Duodenal mucosa (tissue), 2 donors: ENCODE measurements at regions not wholly inside any gene's neighbourhood (a gene's known extent, or its start where the extent isn't known, plus 50 kb on each side); places are given as distances from the start of the nearest gene placed in this dataset.

ENCODE experiments used
- H3K27ac ChIP-seq: one replicate; pipeline ENCODE4 v1.7.0; 2013; ENCODE audit warnings: low read depth, low read length
- H3K27me3 ChIP-seq, 2 donors: one replicate each; pipeline ENCODE4 v1.7.0; 2013; ENCODE audit warnings: low read length in 2 of 2, control low read depth in 1 of 2; ENCODE audit not compliant: insufficient read depth in 2 of 2, control insufficient read depth in 1 of 2
- H3K36me3 ChIP-seq, 2 donors: one replicate each; pipeline ENCODE4 v1.7.0; 2013; ENCODE audit warnings: low read length in 2 of 2, control low read depth in 1 of 2; ENCODE audit not compliant: insufficient read depth in 2 of 2, control insufficient read depth in 1 of 2
- H3K4me1 ChIP-seq, 2 donors: one replicate each; pipeline ENCODE4 v1.7.0; 2013; ENCODE audit warnings: low read length in 2 of 2, control low read depth in 1 of 2; ENCODE audit not compliant: insufficient read depth in 2 of 2, control insufficient read depth in 1 of 2
- H3K4me3 ChIP-seq, 2 donors: one replicate each; pipeline ENCODE4 v1.7.0; 2013; ENCODE audit warnings: low read length in 2 of 2, low read depth in 1 of 2
- H3K9ac ChIP-seq, 2 donors: one replicate each; pipeline ENCODE4 v1.7.0; 2013; ENCODE audit warnings: low read length in 2 of 2, low read depth in 1 of 2
- H3K9me3 ChIP-seq, 2 donors: one replicate each; pipeline ENCODE4 v1.7.0; 2013; ENCODE audit warnings: low read length in 2 of 2, control low read depth in 1 of 2; ENCODE audit not compliant: control insufficient read depth in 1 of 2

DNA sequence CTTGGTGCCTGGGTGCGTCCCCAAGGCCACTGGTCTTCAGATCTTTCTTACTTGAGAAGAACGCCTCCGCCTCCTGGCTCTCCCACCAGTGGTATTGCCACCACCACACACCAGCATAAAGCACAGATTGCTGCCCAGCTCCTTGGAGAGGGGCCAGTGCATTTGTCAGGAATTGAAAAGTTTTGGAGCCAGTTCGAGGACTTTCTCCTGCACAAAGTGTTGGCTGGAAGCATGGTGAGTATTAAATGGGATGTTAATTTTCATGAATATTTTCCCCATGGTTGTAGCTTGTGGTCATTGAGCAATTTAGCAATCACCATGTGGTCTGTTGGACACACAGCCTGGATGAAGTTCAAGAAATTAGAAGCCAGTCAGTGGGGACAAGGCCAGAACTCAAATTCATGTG lies 684.6 kb upstream of the FANCL start:
- H3K9ac ChIP-seq = no peak overlapping the region
- H3K27ac ChIP-seq = no peak overlapping the region
- no peaks in the 10 kb centered on the region for H3K4me1 ChIP-seq
- no peak overlapping the region for H3K4me3 ChIP-seq
- no peaks in the 10 kb centered on the region for H3K27me3 ChIP-seq
- no peaks in the 10 kb centered on the region for H3K9me3 ChIP-seq
- H3K36me3 ChIP-seq = no peaks in the 10 kb centered on the region

DNA sequence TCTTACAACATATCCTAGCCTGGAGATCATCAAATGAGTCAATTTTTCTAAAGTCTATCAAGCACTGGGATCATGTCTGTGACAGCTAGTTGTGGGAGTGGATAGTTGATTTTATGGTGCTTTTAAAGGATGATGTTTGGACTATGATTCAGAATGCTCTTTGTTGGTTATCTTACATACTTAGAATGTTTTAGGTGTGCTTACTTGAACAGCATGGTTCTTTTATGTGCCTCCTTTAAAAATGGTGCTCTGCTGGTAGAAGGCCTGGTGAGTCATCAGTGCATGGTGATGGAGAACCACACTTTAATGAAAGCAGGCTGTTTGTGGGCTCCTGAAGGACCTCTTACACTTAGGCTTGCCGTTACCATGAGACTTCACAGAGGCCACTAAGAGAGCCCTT lies 682.7 kb upstream of the FANCL start:
- Histone ChIP-seq H3K36me3 (no peaks in the 10 kb centered on the region), H3K9ac (no peak overlapping the region), H3K27me3 (no peaks in the 10 kb centered on the region), H3K27ac (no peak overlapping the region), H3K9me3 (no peaks in the 10 kb centered on the region), H3K4me3 (no peak overlapping the region), H3K4me1 (no peaks in the 10 kb centered on the region)

DNA sequence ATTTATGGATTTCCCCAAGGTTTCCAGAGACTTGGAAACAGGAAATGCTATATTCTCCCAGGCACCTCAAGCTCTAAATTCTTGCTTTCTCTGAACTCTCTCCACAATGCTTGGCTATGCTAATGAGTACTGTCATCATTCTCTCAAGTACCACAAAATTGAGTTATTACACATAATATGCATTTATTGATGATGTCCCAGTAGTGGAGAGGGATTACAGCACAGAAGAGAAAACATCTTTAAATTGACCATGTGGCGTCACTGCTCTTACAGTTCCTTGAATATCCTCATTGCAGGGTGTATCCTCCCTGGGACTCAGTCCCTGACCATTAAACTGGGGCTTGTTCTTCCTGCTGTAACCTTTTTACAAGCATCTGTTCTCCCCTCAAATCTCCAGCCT lies 681.1 kb upstream of the FANCL start:
- Histone ChIP-seq H3K27me3 (no peaks in the 10 kb centered on the region), H3K27ac (no peak overlapping the region), H3K9me3 (no peaks in the 10 kb centered on the region), H3K9ac (no peak overlapping the region), H3K4me3 (no peak overlapping the region), H3K4me1 (no peaks in the 10 kb centered on the region), H3K36me3 (no peaks in the 10 kb centered on the region)

DNA sequence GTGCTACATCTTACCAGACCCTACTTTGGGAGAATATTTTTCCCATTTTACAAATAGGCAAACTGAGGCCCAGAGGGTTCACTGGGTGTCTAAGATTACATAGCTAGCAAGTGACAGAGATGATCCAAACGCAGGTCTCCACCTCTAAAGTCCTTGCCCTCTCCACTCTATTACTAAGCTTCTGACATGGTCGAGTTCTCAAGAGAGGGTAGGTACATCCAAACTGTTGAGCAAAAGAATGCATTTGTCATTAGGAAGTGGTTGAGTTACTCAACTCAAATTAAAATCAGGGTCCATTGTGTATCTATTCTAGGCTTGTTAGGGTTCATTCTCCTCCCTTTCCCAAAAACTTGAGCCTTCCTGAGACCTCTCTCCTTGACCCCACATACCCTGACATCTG lies 680.6 kb upstream of the FANCL start:
- Histone ChIP-seq H3K4me3 (no peak overlapping the region), H3K36me3 (no peaks in the 10 kb centered on the region), H3K27me3 (no peaks in the 10 kb centered on the region), H3K27ac (no peak overlapping the region), H3K9me3 (no peaks in the 10 kb centered on the region), H3K4me1 (no peaks in the 10 kb centered on the region), H3K9ac (no peak overlapping the region)

DNA sequence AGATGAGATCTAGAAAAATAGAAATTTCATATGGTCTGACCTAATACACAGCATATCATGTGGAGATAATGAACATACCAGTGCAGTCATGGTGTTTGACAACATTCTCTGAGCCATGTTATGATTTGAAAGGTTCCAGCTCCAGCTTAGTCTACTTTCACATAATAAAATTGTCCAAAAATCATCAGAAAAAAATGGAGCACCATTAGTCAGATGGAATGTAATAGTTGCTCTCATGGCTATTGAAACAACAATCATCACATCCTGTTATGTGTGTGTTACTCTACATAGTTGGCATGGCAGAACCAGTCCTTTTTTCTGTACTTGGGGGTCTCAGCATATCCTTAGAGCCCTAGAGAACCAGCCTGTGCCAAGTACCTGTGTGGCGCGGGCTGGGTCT lies 678.9 kb upstream of the FANCL start:
- Histone ChIP-seq H3K36me3 (no peaks in the 10 kb centered on the region), H3K27me3 (no peaks in the 10 kb centered on the region), H3K27ac (no peak overlapping the region), H3K4me3 (no peak overlapping the region), H3K4me1 (no peaks in the 10 kb centered on the region), H3K9ac (no peak overlapping the region), H3K9me3 (no peaks in the 10 kb centered on the region)

DNA sequence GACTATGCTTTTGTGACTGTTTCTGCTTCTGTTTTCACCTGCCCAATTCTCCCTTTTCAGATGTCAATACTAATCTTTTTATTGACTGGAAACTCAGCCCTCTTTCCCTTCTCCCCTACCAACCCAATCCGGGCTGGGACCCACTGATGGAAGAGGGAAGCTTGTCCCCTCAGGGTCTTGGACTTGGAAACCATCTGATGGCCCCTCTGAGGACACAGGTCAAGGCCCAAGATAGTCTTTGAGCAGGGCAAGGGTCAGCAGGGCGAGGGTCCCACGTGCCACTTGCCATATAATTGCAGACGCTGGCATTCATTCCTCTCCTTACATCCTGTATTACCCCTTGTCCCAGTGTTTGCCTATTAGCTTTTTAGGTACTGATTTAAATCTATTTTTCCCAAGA lies 678.2 kb upstream of the FANCL start:
- H3K4me1 ChIP-seq = no peaks in the 10 kb centered on the region
- H3K27ac ChIP-seq = no peak overlapping the region
- H3K27me3 ChIP-seq = no peaks in the 10 kb centered on the region
- no peaks in the 10 kb centered on the region for H3K36me3 ChIP-seq
- H3K9ac ChIP-seq = no peak overlapping the region
- H3K4me3 ChIP-seq = no peak overlapping the region
- no peaks in the 10 kb centered on the region for H3K9me3 ChIP-seq

DNA sequence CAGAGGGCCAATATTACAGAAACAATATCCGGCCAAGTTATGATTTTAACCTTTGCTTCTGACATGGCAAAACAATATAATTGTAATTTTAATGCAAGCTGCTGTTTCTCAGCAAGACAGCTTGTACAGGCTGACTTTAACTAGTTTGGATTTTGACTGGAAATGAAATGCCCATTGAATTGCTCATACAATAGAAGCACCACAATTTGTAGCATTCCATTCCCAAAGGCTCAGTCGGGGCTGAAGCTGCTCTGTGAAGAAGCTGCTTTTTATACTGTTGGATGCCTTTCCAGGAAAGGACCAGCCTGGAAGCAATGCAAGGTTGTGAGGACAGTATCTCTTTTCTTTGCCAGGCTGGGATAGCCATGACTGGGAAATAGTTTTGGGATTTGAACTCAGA lies 677.0 kb upstream of the FANCL start:
- no peaks in the 10 kb centered on the region for H3K4me1 ChIP-seq
- no peaks in the 10 kb centered on the region for H3K27me3 ChIP-seq
- no peak overlapping the region for H3K27ac ChIP-seq
- H3K4me3 ChIP-seq = no peak overlapping the region
- H3K36me3 ChIP-seq = no peaks in the 10 kb centered on the region
- H3K9ac ChIP-seq = no peak overlapping the region
- no peaks in the 10 kb centered on the region for H3K9me3 ChIP-seq

DNA sequence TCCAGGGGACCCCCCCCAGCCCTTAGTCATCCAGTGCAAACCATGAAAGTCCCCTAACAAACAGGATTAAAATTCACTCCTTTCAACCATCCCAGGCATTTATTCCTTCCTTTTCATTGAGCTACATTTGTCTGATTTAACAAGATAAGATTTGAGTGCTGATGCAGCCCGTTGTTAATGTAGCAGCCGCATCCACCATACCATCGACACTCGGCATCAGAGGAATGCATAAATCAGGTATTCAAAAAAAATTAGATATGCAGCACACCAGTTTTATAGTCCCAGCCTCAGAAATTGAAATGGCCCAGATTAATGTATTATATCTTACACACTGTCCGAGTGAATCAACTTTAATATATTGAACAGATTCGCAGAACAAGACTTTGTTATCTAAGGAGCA lies 676.5 kb upstream of the FANCL start:
- Histone ChIP-seq H3K9ac (no peak overlapping the region), H3K27ac (no peak overlapping the region), H3K4me3 (no peak overlapping the region), H3K27me3 (no peaks in the 10 kb centered on the region), H3K9me3 (no peaks in the 10 kb centered on the region), H3K4me1 (no peaks in the 10 kb centered on the region), H3K36me3 (no peaks in the 10 kb centered on the region)

DNA sequence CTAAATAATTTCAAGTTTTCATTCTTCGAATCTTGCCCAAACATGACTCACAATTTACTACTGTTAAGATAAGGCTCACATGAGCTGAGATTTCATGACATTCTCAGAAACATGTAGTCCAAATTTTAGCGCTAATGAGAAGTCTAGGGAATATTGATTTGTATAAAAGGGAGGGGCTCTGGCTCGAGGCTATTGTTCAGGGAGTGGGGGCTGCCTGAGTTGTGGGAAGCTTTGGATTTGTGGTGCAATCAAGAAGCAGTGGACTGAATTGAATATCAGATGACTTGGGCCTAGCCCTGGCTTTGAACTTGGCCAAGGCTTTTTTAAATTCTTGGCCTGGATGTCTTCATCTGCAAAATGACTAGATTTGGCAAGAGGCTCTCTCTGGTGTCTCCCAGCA lies 674.9 kb upstream of the FANCL start:
- no peak overlapping the region for H3K27ac ChIP-seq
- no peaks in the 10 kb centered on the region for H3K4me1 ChIP-seq
- H3K4me3 ChIP-seq = no peak overlapping the region
- no peaks in the 10 kb centered on the region for H3K27me3 ChIP-seq
- H3K9ac ChIP-seq = no peak overlapping the region
- H3K9me3 ChIP-seq = no peaks in the 10 kb centered on the region
- H3K36me3 ChIP-seq = no peaks in the 10 kb centered on the region

DNA sequence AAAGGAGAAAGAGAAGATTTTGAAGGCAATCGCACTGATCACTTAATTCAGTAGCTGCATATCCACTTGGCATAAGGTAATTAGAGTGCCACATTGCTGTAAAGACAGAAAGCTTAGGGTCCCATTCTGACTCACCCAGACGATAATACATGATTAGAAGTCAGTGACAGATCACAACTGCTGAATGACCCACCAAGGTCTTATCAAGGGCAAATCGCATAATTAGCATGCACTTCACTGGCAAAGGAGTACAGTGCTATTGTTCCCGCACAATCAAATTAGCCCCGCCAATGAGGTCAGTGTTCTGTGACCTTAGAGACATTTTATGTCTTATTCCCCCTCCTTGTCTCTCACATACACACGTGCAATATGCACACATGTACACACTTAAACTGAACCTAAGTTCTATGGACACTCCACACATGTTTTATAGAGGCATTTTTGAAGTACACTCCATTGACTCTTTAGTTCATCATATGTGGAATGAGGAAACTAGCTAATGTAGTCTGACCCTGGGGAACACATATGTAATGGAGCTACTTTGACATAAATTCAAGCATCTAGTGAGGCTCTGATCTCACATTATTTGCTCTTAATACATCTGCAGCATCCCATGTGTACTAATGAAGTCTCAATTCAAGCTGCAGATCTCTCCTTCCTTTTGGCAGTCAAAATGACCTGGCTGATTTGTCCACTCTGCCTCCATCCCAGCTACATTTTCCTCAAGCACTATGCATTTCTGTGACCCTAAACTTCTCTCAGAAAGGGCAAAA lies 673.8 kb upstream of the FANCL start:
- Histone ChIP-seq H3K36me3 (no peaks in the 10 kb centered on the region), H3K27ac (no peak overlapping the region), H3K4me1 (no peaks in the 10 kb centered on the region), H3K27me3 (no peaks in the 10 kb centered on the region), H3K9me3 (no peaks in the 10 kb centered on the region), H3K4me3 (no peak overlapping the region), H3K9ac (no peak overlapping the region)
